Lung (tissue), 11 donors: ENCODE measurements at regions not wholly inside any gene's neighbourhood (a gene's known extent, or its start where the extent isn't known, plus 50 kb on each side); places are given as distances from the start of the nearest gene placed in this dataset.

Experiments
- ATAC-seq: fragments of 200-7000 bp; cut with Tn5 transposase; one replicate; pipeline ENCODE4 v1.9.1; 2020; ENCODE audit warnings: moderate number of reproducible peaks; ENCODE audit not compliant: insufficient read depth, low FRiP score
- DNase-seq, 3 donors: peaks; one replicate each; pipeline ENCODE4 v3.0.0-alpha.2; 2013 to 2017
- H3K27ac ChIP-seq, 2 donors: one replicate each; pipeline ENCODE4 v1.5.1; 2013; ENCODE audit warnings: mild to moderate bottlenecking in 2 of 2, moderate library complexity in 2 of 2, control low read depth in 1 of 2, inconsistent platforms in 1 of 2, low read depth in 1 of 2, low read length in 1 of 2
- H3K27me3 ChIP-seq, 3 donors: one replicate each; pipeline ENCODE4 v1.5.1; 2013; ENCODE audit warnings: low read length in 2 of 3; ENCODE audit not compliant: control insufficient read depth in 3 of 3, insufficient read depth in 3 of 3
- H3K36me3 ChIP-seq, 4 donors: one replicate each; pipeline ENCODE4 v1.5.1; 2013; ENCODE audit warnings: low read length in 4 of 4, mild to moderate bottlenecking in 1 of 4, moderate library complexity in 1 of 4; ENCODE audit not compliant: control insufficient read depth in 4 of 4, insufficient read depth in 4 of 4
- H3K4me1 ChIP-seq, 5 donors: one replicate each; pipeline ENCODE4 v1.5.1; 2013; ENCODE audit warnings: low read length in 5 of 5, mild to moderate bottlenecking in 2 of 5, moderate library complexity in 1 of 5; ENCODE audit not compliant: control insufficient read depth in 5 of 5, insufficient read depth in 5 of 5
- H3K4me3 ChIP-seq: one replicate; pipeline ENCODE4 v1.5.1; 2013; ENCODE audit warnings: mild to moderate bottlenecking, control low read depth, moderate library complexity
- H3K9ac ChIP-seq, 2 donors: one replicate each; pipeline ENCODE4 v1.5.1; 2013; ENCODE audit warnings: low read length in 2 of 2, control low read depth in 1 of 2; ENCODE audit not compliant: insufficient read depth in 1 of 2
- H3K9me3 ChIP-seq, 4 donors: one replicate each; pipeline ENCODE4 v1.5.1; 2013; ENCODE audit warnings: low read length in 3 of 4, mild to moderate bottlenecking in 1 of 4, moderate library complexity in 1 of 4; ENCODE audit not compliant: control insufficient read depth in 4 of 4, insufficient read depth in 3 of 4
- WGBS, 2 donors: extraction: QIAGEN DNeasy Blood & Tissue Kit; methylation state at CpG; one replicate each; pipeline ENCODE4 v1.1.7; 2013; 5-methylcytosine and 5-hydroxymethylcytosine counted together
- TF ChIP-seq, protein P1 (sequence below): IDR thresholded peaks from 2 replicates; pipeline ENCODE4 v1.5.1; 2012; ENCODE audit warnings: mild to moderate bottlenecking; ENCODE audit errors: control extremely low read depth, extremely low read depth
- donor health status: control.
- donor health status: control.
- donor health status: Bipolar disorder and iron deficiency.
- donor health status: healthy.
- donor health status: DM: yes; HTN: yes; CAD: no.

- Histone ChIP-seq H3K4me3 (no peak overlapping the region), H3K36me3 (no peaks in the 10 kb centered on the region), H3K27ac (no peak overlapping the region), H3K9ac (no peak overlapping the region), H3K4me1 (no peaks in the 10 kb centered on the region), H3K27me3 (peaks cover 0 to 2% (median 0%) of the 10 kb centered on the region in 3 donors), H3K9me3 (peaks cover 0 to 7% (median 0%) of the 10 kb centered on the region in 4 donors)
- ATAC-seq: no peak
- WGBS, 2 donors: 50 to 51% methylated on average over 3 of the region's 3 CpGs
- no peak for DNase-seq
- TF ChIP-seq, protein P1, sequence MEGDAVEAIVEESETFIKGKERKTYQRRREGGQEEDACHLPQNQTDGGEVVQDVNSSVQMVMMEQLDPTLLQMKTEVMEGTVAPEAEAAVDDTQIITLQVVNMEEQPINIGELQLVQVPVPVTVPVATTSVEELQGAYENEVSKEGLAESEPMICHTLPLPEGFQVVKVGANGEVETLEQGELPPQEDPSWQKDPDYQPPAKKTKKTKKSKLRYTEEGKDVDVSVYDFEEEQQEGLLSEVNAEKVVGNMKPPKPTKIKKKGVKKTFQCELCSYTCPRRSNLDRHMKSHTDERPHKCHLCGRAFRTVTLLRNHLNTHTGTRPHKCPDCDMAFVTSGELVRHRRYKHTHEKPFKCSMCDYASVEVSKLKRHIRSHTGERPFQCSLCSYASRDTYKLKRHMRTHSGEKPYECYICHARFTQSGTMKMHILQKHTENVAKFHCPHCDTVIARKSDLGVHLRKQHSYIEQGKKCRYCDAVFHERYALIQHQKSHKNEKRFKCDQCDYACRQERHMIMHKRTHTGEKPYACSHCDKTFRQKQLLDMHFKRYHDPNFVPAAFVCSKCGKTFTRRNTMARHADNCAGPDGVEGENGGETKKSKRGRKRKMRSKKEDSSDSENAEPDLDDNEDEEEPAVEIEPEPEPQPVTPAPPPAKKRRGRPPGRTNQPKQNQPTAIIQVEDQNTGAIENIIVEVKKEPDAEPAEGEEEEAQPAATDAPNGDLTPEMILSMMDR: no peak
Observed at GRCh38 chr18:78831603-78832002, 148.0 kb upstream of the SALL3 start.

GRCh38 chr18:78833833-78834232 lies 145.8 kb upstream of the SALL3 start:
- Histone ChIP-seq H3K9ac (no peak overlapping the region), H3K27me3 (no peaks in the 10 kb centered on the region), H3K4me3 (no peak overlapping the region), H3K36me3 (no peaks in the 10 kb centered on the region), H3K9me3 (peaks cover 0 to 5% (median 2%) of the 10 kb centered on the region in 4 donors), H3K4me1 (no peaks in the 10 kb centered on the region), H3K27ac (no peak overlapping the region)
- WGBS, 2 donors: 82 to 85% methylated on average over 11 of the region's 11 CpGs
- no peak for ATAC-seq
- DNase-seq: no peak
- TF ChIP-seq, protein P1: no peak

DNA sequence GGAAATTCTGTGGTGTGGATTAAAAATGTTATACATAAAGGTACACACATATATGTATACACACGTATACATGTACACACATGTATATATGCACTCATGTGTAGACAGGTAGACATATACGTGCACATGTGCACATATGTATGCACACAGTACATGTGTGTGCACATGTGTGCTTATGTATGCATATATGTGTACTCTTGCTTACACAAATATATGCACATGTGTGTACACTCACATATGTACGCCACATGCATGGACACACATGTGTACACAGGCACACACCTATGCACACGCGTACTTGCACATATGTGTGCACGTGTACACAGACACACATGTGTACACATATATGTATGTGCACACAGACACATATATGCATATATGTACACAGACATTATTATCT lies 142.8 kb upstream of the SALL3 start:
- DNase-seq (no peak), ATAC-seq (no peak)
- no peaks in the 10 kb centered on the region for H3K36me3 ChIP-seq
- H3K27ac ChIP-seq: no peak overlapping the region
- TF ChIP-seq, protein P1: no peak
- H3K9ac ChIP-seq: no peak overlapping the region
- H3K27me3 ChIP-seq: no peaks in the 10 kb centered on the region
- WGBS, 2 donors: 86 to 89% methylated on average over 6 of the region's 6 CpGs
- no peak overlapping the region for H3K4me3 ChIP-seq
- peaks cover 0 to 8% (median 3%) of the 10 kb centered on the region in 4 donors for H3K9me3 ChIP-seq
- H3K4me1 ChIP-seq: no peaks in the 10 kb centered on the region

DNA sequence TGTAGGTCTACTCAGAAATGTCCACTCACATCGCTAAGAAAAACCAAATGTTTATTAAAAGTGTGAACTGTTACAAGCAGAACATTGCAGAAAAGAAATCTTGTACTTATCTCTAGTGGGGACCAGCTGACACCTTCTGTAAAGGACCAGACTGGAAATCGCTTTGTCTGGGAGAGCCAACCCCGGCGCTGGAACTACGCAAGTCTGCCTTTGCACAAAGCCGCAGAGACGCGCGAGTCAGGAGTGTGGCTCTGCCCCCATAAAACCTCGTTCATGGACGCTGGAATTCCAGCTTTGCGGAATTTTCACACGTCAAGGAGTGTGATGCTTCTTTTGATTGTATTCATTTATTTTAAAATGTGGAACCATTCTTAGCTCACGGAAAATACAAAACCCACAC lies 141.9 kb upstream of the SALL3 start:
- Histone ChIP-seq H3K27me3 (no peaks in the 10 kb centered on the region), H3K4me1 (no peaks in the 10 kb centered on the region), H3K4me3 (no peak overlapping the region), H3K27ac (no peak overlapping the region), H3K9ac (no peak overlapping the region), H3K36me3 (no peaks in the 10 kb centered on the region), H3K9me3 (peaks cover 0 to 8% (median 2%) of the 10 kb centered on the region in 4 donors)
- DNase-seq (no peak), ATAC-seq (no peak)
- WGBS, 2 donors: 90 to 93% methylated on average over 14 of the region's 14 CpGs
- TF ChIP-seq, protein P1: no peak
